H9 (cell line): ENCODE measurements at regions not wholly inside any gene's neighbourhood (a gene's known extent, or its start where the extent isn't known, plus 50 kb on each side); places are given as distances from the start of the nearest gene placed in this dataset.

Source experiments
- DNase-seq: peaks from one replicate; pipeline ENCODE4 v3.0.0-alpha.2; 2017
- H2AFZ ChIP-seq: one replicate; pipeline ENCODE4 v1.6.1; 2013; ENCODE audit warnings: mild to moderate bottlenecking, low read length, control low read depth, moderate library complexity
- H2AK5ac ChIP-seq: 2 replicates; pipeline ENCODE4 v1.6.1; 2013; ENCODE audit warnings: low read length, control low read depth, mixed read lengths; ENCODE audit not compliant: insufficient read length
- H2BK120ac ChIP-seq: one replicate; pipeline ENCODE4 v1.6.1; 2013; ENCODE audit warnings: low read depth, mild to moderate bottlenecking, low read length, control low read depth, inconsistent platforms; ENCODE audit not compliant: poor library complexity, severe bottlenecking
- H2BK12ac ChIP-seq: 2 replicates; pipeline ENCODE4 v1.6.1; 2013; ENCODE audit warnings: low read length, control low read depth, mixed read lengths, low read depth; ENCODE audit not compliant: insufficient read length
- H2BK15ac ChIP-seq: 2 replicates; pipeline ENCODE4 v1.6.1; 2013; ENCODE audit warnings: low read depth, low read length, control low read depth
- H2BK20ac ChIP-seq: one replicate; pipeline ENCODE4 v1.6.1; 2013; ENCODE audit warnings: low read depth, mild to moderate bottlenecking, low read length, control low read depth, inconsistent platforms; ENCODE audit not compliant: poor library complexity, severe bottlenecking
- H2BK5ac ChIP-seq: 2 replicates; pipeline ENCODE4 v1.6.1; 2013; ENCODE audit warnings: low read length, control low read depth, mixed read lengths; ENCODE audit not compliant: insufficient read length
- H3K14ac ChIP-seq: 2 replicates; pipeline ENCODE4 v1.6.1; 2013; ENCODE audit warnings: low read length, control low read depth; ENCODE audit not compliant: insufficient read depth
- H3K18ac ChIP-seq: 2 replicates; pipeline ENCODE4 v1.6.1; 2013; ENCODE audit warnings: low read depth, mild to moderate bottlenecking, mixed read lengths, low read length, control low read depth; ENCODE audit not compliant: insufficient read length
- H3K23ac ChIP-seq: 2 replicates; pipeline ENCODE4 v1.6.1; 2013; ENCODE audit warnings: low read length, control low read depth, mixed read lengths, low read depth; ENCODE audit not compliant: insufficient read length
- H3K23me2 ChIP-seq: 2 replicates; pipeline ENCODE4 v1.6.1; 2013; ENCODE audit warnings: low read depth, mild to moderate bottlenecking, mixed read lengths, low read length, control low read depth; ENCODE audit not compliant: insufficient read length, poor library complexity, severe bottlenecking
- H3K27ac ChIP-seq: 2 replicates; pipeline ENCODE4 v1.5.1; 2013; ENCODE audit warnings: low read length, control low read depth, mixed read lengths, low read depth; ENCODE audit not compliant: insufficient read length
- H3K27me3 ChIP-seq: 2 replicates; pipeline ENCODE4 v1.6.1; 2013; ENCODE audit warnings: low read length, control low read depth, inconsistent platforms; ENCODE audit not compliant: insufficient read depth
- H3K4ac ChIP-seq: 2 replicates; pipeline ENCODE4 v1.6.1; 2013; ENCODE audit warnings: low read depth, mild to moderate bottlenecking, control low read depth, inconsistent platforms, low read length, moderate library complexity
- H3K4me1 ChIP-seq: 2 replicates; pipeline ENCODE4 v1.6.1; 2013; ENCODE audit warnings: low read length, control low read depth, inconsistent platforms; ENCODE audit not compliant: insufficient read depth
- H3K4me2 ChIP-seq: 2 replicates; pipeline ENCODE4 v1.6.1; 2013; ENCODE audit warnings: low read length, control low read depth, mixed read lengths; ENCODE audit not compliant: insufficient read length, insufficient read depth
- H3K56ac ChIP-seq: 2 replicates; pipeline ENCODE4 v1.6.1; 2013; ENCODE audit warnings: low read depth, mild to moderate bottlenecking, mixed read lengths, low read length, control low read depth; ENCODE audit not compliant: insufficient read length
- H3K79me1 ChIP-seq: 2 replicates; pipeline ENCODE4 v1.6.1; 2013; ENCODE audit warnings: low read depth, mild to moderate bottlenecking, moderate library complexity, low read length, control low read depth, inconsistent platforms; ENCODE audit not compliant: insufficient read depth, poor library complexity, severe bottlenecking
- H3K79me2 ChIP-seq: 2 replicates; pipeline ENCODE4 v1.6.1; 2013; ENCODE audit warnings: low read length, control low read depth, inconsistent platforms; ENCODE audit not compliant: insufficient read depth
- H3K9ac ChIP-seq: 2 replicates; pipeline ENCODE4 v1.6.1; 2013; ENCODE audit warnings: low read length, control low read depth, mixed read lengths; ENCODE audit not compliant: insufficient read length; ENCODE audit errors: extremely low read depth
- H3K9me3 ChIP-seq: one replicate; pipeline ENCODE4 v1.6.1; 2013; ENCODE audit warnings: low read depth, low read length, inconsistent platforms; ENCODE audit not compliant: control insufficient read depth
- H3T11ph ChIP-seq: one replicate; pipeline ENCODE4 v1.6.1; 2013; ENCODE audit warnings: mild to moderate bottlenecking, low read length, control low read depth, inconsistent platforms
- H4K20me1 ChIP-seq: one replicate; pipeline ENCODE4 v1.6.1; 2013; ENCODE audit not compliant: control insufficient read depth, insufficient read length, insufficient read depth
- H4K5ac ChIP-seq: 2 replicates; pipeline ENCODE4 v1.6.1; 2013; ENCODE audit warnings: low read depth, mild to moderate bottlenecking, mixed read lengths, low read length, control low read depth; ENCODE audit not compliant: insufficient read length
- H4K8ac ChIP-seq: replicated peaks from 2 replicates; pipeline ENCODE4 v1.6.1; 2013; ENCODE audit warnings: low read length, control low read depth, mixed read lengths, low read depth; ENCODE audit not compliant: insufficient read length
- H4K91ac ChIP-seq: 2 replicates; pipeline ENCODE4 v1.6.1; 2013; ENCODE audit warnings: low read depth, mild to moderate bottlenecking, moderate library complexity, mixed read lengths, low read length, control low read depth; ENCODE audit not compliant: insufficient read length
- H3K27ac Mint-ChIP-seq, 3 experiments: 2 replicates in 2 of 3; 3 replicates in 1 of 3; pipeline ENCODE4 v1.8.0; 2020 to 2021; ENCODE audit warnings: mixed read lengths in 3 of 3, mild to moderate bottlenecking in 1 of 3, moderate library complexity in 1 of 3
- H3K27me3 Mint-ChIP-seq: 2 replicates; pipeline ENCODE4 v1.8.0; 2021; ENCODE audit warnings: low read depth, mild to moderate bottlenecking, moderate library complexity, mixed read lengths
- H3K36me3 Mint-ChIP-seq, 3 experiments: 2 replicates in 2 of 3; 3 replicates in 1 of 3; pipeline ENCODE4 v1.8.0; 2020 to 2021; ENCODE audit warnings: low read depth in 3 of 3, mixed read lengths in 3 of 3; ENCODE audit not compliant: insufficient read depth in 1 of 3
- H3K4me1 Mint-ChIP-seq, 2 experiments: 2 replicates each; pipeline ENCODE4 v1.8.0; 2020; ENCODE audit warnings: mixed read lengths in 2 of 2
- H3K4me3 Mint-ChIP-seq, 2 experiments: 2 replicates in 1 of 2; 3 replicates in 1 of 2; pipeline ENCODE4 v1.8.0; 2020 to 2021; ENCODE audit warnings: mild to moderate bottlenecking in 2 of 2, mixed read lengths in 2 of 2, moderate library complexity in 1 of 2
- H3K9me3 Mint-ChIP-seq, 2 experiments: 2 replicates in 1 of 2; 3 replicates in 1 of 2; pipeline ENCODE4 v1.8.0; 2020; ENCODE audit warnings: mild to moderate bottlenecking in 2 of 2, mixed read lengths in 2 of 2, moderate library complexity in 1 of 2
- WGBS: extraction: QIAGEN DNeasy Blood & Tissue Kit; methylation state at CpG from one replicate; pipeline ENCODE4 v1.1.7; 2013; ENCODE audit warnings: missing lambda C conversion rate, low lambda C conversion rate, mixed read lengths; ENCODE audit not compliant: insufficient read length; ENCODE audit errors: extremely low coverage; 5-methylcytosine and 5-hydroxymethylcytosine counted together
- TF ChIP-seq, protein P1 (sequence below): fragments of 200-600 bp; sonication (generic); conservative IDR thresholded peaks from 3 replicates; pipeline ENCODE4 v1.8.0; 2021; ENCODE audit warnings: antibody characterized with exemption, mild to moderate bottlenecking

DNA sequence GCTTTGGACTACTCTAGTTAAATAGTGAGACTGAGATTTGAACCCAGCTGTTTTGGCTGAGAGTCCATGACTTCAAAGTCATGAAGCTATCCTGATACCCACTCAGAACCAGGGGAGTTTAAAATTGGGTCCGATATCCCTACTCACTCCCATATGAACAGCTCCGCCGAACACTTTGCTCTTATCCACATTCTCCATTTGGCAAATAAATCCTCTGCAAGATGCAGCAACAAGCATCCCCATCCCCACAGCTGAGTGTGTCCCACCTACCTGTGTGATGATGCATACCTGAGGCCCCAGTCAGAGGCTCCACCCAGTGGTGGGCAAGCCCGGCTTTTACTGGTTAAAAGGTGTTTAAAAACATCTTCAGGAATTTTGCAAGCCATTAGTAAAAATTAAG, 108.3 kb upstream of the SLC24A3 start:
- H3K23me2 ChIP-seq = no peaks in the 10 kb centered on the region
- H2BK15ac ChIP-seq = no peak overlapping the region
- no peak overlapping the region for H3K9ac ChIP-seq
- no peak overlapping the region for H3K56ac ChIP-seq
- H3K23ac ChIP-seq = no peak overlapping the region
- H3T11ph ChIP-seq = no peak overlapping the region
- no peaks in the 10 kb centered on the region for H3K79me2 ChIP-seq
- no peak overlapping the region for H3K14ac ChIP-seq
- no peak for DNase-seq
- H3K4me3 Mint-ChIP-seq = no peak overlapping the region
- H3K4ac ChIP-seq = no peak overlapping the region
- peaks cover 8 to 17% (median 9%) of the 10 kb centered on the region in 3 experiments; a peak in 6 of 7 replicates for H3K36me3 Mint-ChIP-seq
- H3K79me1 ChIP-seq = no peaks in the 10 kb centered on the region
- no peaks in the 10 kb centered on the region for H4K20me1 ChIP-seq
- H2AFZ ChIP-seq = no peak overlapping the region
- H3K4me2 ChIP-seq = no peak overlapping the region
- no peak overlapping the region for H3K27ac Mint-ChIP-seq
- no peak overlapping the region for H2BK12ac ChIP-seq
- peaks cover 3 to 4% of the 10 kb centered on the region in 2 experiments; a peak in 1 of 4 replicates for H3K4me1 Mint-ChIP-seq
- no peaks in the 10 kb centered on the region; the same call in 1 of the 2 replicates for H3K27me3 Mint-ChIP-seq
- H2BK5ac ChIP-seq = no peak overlapping the region
- H3K27ac ChIP-seq = no peak overlapping the region
- no peaks in the 10 kb centered on the region for H3K27me3 ChIP-seq
- no peak overlapping the region for H4K8ac ChIP-seq
- no peak overlapping the region for H2BK20ac ChIP-seq
- H3K4me1 ChIP-seq = no peaks in the 10 kb centered on the region
- no peak overlapping the region for H4K5ac ChIP-seq
- H2BK120ac ChIP-seq = no peak overlapping the region
- no peak overlapping the region for H2AK5ac ChIP-seq
- no peak overlapping the region for H3K18ac ChIP-seq
- no CpG with 5 or more reads among the region's 4 CpGs for WGBS
- H4K91ac ChIP-seq = no peak overlapping the region
- peaks cover 11% of the 10 kb centered on the region for H3K9me3 ChIP-seq
- TF ChIP-seq, protein P1, sequence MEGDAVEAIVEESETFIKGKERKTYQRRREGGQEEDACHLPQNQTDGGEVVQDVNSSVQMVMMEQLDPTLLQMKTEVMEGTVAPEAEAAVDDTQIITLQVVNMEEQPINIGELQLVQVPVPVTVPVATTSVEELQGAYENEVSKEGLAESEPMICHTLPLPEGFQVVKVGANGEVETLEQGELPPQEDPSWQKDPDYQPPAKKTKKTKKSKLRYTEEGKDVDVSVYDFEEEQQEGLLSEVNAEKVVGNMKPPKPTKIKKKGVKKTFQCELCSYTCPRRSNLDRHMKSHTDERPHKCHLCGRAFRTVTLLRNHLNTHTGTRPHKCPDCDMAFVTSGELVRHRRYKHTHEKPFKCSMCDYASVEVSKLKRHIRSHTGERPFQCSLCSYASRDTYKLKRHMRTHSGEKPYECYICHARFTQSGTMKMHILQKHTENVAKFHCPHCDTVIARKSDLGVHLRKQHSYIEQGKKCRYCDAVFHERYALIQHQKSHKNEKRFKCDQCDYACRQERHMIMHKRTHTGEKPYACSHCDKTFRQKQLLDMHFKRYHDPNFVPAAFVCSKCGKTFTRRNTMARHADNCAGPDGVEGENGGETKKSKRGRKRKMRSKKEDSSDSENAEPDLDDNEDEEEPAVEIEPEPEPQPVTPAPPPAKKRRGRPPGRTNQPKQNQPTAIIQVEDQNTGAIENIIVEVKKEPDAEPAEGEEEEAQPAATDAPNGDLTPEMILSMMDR = no peak
- peaks cover 19 to 24% of the 10 kb centered on the region in 2 experiments for H3K9me3 Mint-ChIP-seq
